ENCODE measurements at regions not wholly inside any gene's neighbourhood (a gene's known extent, or its start where the extent isn't known, plus 50 kb on each side); places are given as distances from the start of the nearest gene placed in this dataset.
"Not testable (repeated sequence)": the region's sequence is repeated elsewhere in the genome, so short reads cannot be mapped to it uniquely, and the experiment has no call there.

GRCh38 chr12:91887957-91888356 is 257.7 kb downstream of the BTG1 start:
- no peak for DNase-seq (ENCODE audit: low spot score)

GRCh38 chr12:91885851-91886731 is 259.6 kb downstream of the BTG1 start:
- no peak for DNase-seq (ENCODE audit: low spot score)

GRCh38 chr12:91884230-91884629 is 261.4 kb downstream of the BTG1 start:
- DNase-seq (ENCODE audit: low spot score) = no peak

GRCh38 chr12:91883811-91884210 is 261.8 kb downstream of the BTG1 start:
- no peak for DNase-seq (ENCODE audit: low spot score)

- DNase-seq (ENCODE audit: low spot score) = no peak
Measured at GRCh38 chr12:91882910-91883309, 262.7 kb downstream of the BTG1 start.

GRCh38 chr12:91880528-91880927 is 265.1 kb downstream of the BTG1 start:
- DNase-seq (ENCODE audit: low spot score) = no peak

- DNase-seq (ENCODE audit: low spot score) = peak; percentile 53
Measured at GRCh38 chr12:91877456-91878235, 268.0 kb downstream of the BTG1 start.

GRCh38 chr12:91877022-91877421 is 268.6 kb downstream of the BTG1 start:
- DNase-seq (ENCODE audit: low spot score) = peak; percentile 95

GRCh38 chr12:91875671-91876070 is 270.0 kb downstream of the BTG1 start:
- DNase-seq (ENCODE audit: low spot score) = not testable (repeated sequence)

- no peak for DNase-seq (ENCODE audit: low spot score)
Measured at GRCh38 chr12:91874086-91874865, 271.4 kb downstream of the BTG1 start.

- no peak for DNase-seq (ENCODE audit: low spot score)
Measured at GRCh38 chr12:91871751-91872150, 273.9 kb downstream of the BTG1 start.

GRCh38 chr12:91870872-91871707 is 274.6 kb downstream of the BTG1 start:
- DNase-seq (ENCODE audit: low spot score) = peak; percentile 66

GRCh38 chr12:91868054-91868453 is 277.6 kb downstream of the BTG1 start:
- no peak for DNase-seq (ENCODE audit: low spot score)

GRCh38 chr12:91866566-91866965 is 279.1 kb downstream of the BTG1 start:
- DNase-seq (ENCODE audit: low spot score) = no peak

GRCh38 chr12:91863702-91864101 is 281.9 kb downstream of the BTG1 start:
- DNase-seq (ENCODE audit: low spot score) = no peak

- no peak for DNase-seq (ENCODE audit: low spot score)
Measured at GRCh38 chr12:91861554-91861953, 284.1 kb downstream of the BTG1 start.

GRCh38 chr12:91859347-91859746 is 286.3 kb downstream of the BTG1 start:
- DNase-seq (ENCODE audit: low spot score) = no peak

GRCh38 chr12:91857813-91858542 is 287.7 kb downstream of the BTG1 start:
- DNase-seq (ENCODE audit: low spot score) = no peak

- DNase-seq (ENCODE audit: low spot score) = no peak
Measured at GRCh38 chr12:91854725-91855124, 290.9 kb downstream of the BTG1 start.

GRCh38 chr12:91853350-91854127 is 292.1 kb downstream of the BTG1 start:
- DNase-seq (ENCODE audit: low spot score) = no peak
